SHP77 treated with DMSO at 0.1 percent for 48 hours (cell line): ENCODE measurements at regions not wholly inside any gene's neighbourhood (a gene's known extent, or its start where the extent isn't known, plus 50 kb on each side); places are given as distances from the start of the nearest gene placed in this dataset.
"Not testable (repeated sequence)": the region's sequence is repeated elsewhere in the genome, so short reads cannot be mapped to it uniquely, and the experiment has no call there.

Experiments used
- DNase-seq: peaks from one replicate; lab custom pipeline; 2025; lab: John Stamatoyannopoulos, UW

GRCh38 chr4:77510367-77510766, 95.3 kb upstream of the CXCL13 start:
- no peak for DNase-seq

DNA sequence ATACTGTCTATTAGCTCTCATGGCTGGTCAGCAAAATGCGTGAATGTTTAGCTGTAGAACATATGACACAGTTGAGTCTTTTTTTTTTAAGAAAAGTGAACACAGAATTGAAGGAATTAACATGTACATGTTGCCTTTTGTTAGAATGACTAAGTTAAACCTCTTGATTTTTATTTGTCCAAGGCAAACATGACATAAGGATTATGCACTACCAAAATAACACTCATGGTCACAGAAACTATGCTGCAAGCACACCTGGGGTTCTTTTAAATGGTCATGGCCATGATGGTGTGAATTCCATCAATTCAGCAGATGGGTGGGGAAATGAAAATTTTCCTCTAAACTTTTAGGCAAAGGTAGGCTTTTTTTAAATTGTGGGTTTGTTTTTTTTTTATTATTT, 80.1 kb upstream of the CXCL13 start:
- no peak for DNase-seq

GRCh38 chr4:77527900-77528299, 77.7 kb upstream of the CXCL13 start:
- not testable (repeated sequence) for DNase-seq

- DNase-seq: no peak
These were observed 67.5 kb upstream of the CXCL13 start for GRCh38 chr4:77538144-77538543.

DNA sequence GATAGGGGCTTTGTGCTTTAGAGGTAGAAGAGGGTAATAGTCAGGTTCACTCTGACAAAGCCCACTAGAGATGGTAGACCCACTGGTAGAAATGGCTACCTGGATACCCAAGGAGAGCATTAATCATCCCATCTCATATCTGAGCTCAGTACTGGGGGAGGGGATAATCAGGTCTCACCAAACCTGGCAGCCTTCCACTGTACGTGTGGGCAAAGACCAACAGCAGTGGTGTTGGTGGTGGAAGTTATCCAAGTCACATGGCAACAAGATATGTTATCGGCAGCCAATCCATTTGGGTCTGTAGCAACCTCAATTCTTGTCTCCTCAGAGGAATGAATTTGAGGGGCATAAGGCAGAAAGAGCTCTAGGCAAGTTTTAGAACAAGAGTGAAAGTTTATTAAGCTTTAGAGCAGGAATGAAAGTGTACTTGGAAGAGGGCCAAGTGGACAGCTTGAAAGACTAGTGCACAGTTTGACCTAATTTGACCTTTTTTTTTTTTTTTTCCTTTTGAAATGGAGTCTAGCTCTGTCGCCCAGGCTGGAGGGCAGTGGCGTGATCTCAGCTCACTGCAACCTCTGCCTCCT, 67.0 kb upstream of the CXCL13 start:
- DNase-seq: no peak
